ENCODE measurements at regions not wholly inside any gene's neighbourhood (a gene's known extent, or its start where the extent isn't known, plus 50 kb on each side); places are given as distances from the start of the nearest gene placed in this dataset.

GRCh38 chr9:108724122-108724521, 131.7 kb downstream of the ACTL7B start:
- in situ Hi-C loops (cut with HindIII; ENCODE audit: low sequenced_read_pairs), result no loop called here

GRCh38 chr9:108722396-108722795, 133.4 kb downstream of the ACTL7B start:
- in situ Hi-C loops (cut with HindIII; ENCODE audit: low sequenced_read_pairs), result no loop called here

GRCh38 chr9:108720191-108720642, 135.6 kb downstream of the ACTL7B start:
- in situ Hi-C loops (cut with HindIII; ENCODE audit: low sequenced_read_pairs), result no loop called here

- in situ Hi-C loops (cut with HindIII; ENCODE audit: low sequenced_read_pairs), result no loop called here
These were observed 145.4 kb downstream of the ACTL7B start for GRCh38 chr9:108710424-108710823.

DNA sequence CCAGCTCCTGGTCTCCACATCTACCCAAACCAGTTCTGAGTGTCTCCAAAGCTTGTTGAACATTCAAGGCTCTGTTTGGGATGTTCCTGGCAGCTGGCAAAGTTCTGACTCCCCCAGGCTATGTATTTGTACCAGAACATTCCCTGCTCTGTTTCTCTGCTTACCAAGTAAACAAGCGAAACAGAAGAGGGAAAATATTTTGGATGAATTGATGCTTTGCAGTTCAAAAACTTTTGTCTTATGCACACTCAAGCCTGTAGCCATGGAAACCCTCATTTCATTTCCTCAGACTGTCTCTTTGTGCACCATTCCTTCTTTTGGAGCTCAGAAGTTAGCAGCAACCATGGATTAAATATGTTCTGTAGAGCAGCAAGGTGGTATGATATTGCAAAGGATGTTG, 145.8 kb downstream of the ACTL7B start:
- in situ Hi-C loops (cut with HindIII; ENCODE audit: low sequenced_read_pairs), result no loop called here

GRCh38 chr9:108709126-108709525, 146.7 kb downstream of the ACTL7B start:
- in situ Hi-C loops (cut with HindIII; ENCODE audit: low sequenced_read_pairs), result no loop called here

GRCh38 chr9:108708448-108708847, 147.3 kb downstream of the ACTL7B start:
- in situ Hi-C loops (cut with HindIII; ENCODE audit: low sequenced_read_pairs), result no loop called here

GRCh38 chr9:108707120-108707519, 148.7 kb downstream of the ACTL7B start:
- in situ Hi-C loops (cut with HindIII; ENCODE audit: low sequenced_read_pairs), result no loop called here

DNA sequence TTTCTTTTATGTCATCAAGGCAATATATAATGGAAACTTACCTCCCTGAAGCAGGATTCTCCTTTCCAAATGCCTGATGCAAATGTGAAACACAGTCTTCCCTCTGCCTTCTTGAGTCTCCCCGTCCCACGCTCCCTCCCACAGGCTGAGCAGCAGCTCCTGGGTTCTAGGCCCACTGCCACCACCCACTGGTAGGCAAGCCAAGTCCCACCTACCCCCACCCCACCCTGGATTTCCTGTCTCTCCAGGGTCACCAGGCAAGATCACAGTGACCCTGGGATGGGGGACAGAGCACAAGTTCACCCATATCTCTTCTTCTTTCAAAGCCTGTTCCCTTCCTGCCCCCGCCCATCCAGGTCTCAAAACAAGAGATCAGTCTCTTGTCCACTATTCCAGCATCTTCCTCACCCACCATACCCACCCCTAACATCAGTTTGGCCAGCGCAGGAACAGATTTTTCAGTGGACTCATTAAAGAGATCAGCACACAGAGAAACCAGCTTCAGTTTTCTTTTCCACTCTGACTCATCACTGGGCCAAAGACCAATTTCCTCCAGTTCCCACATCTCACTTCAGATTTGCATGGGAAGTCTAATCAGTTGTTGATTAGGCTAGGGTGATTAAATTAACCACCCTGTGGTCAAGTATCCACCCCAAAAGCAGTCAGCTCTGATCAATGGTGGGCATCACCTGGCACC, 151.5 kb downstream of the ACTL7B start:
- in situ Hi-C loops (cut with HindIII; ENCODE audit: low sequenced_read_pairs), result no loop called here

DNA sequence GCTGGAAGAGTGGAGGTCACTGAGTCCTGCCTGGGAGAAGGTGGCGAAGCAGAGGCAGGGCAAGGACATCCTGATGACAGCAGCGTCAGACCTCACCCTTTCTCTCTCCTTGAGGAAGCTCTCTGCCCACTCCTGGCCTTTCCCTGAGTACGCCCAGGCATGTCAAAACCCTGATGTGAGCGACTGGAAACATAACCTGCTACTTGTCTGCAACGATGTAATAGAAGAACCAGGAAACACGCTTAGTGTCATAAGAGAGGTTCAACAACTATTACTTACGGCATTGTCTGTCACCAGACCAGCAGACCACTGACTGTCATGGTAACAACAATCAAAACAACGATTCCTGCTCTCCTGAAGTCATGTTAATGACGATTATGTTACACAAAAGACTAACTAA, 152.4 kb downstream of the ACTL7B start:
- in situ Hi-C loops (cut with HindIII; ENCODE audit: low sequenced_read_pairs), result no loop called here

DNA sequence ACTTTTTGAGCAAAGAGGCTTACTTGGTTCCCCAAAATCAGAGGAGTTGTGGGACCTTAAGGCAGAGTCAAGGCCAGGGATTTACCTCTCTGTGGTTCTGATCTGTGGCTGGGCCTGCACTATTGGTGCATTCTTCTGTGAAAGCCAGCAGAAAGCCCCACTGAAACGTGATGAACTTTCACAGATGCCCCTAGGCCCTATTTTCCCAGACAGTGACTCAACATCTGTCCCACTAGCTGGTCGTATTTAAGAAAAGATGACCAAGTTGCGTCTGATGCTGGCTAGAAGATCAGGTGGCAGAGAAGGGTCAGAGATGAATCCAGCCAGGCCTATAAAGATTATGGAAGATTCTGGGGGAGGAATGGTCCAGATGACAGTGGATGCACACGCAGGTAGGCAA, 153.1 kb downstream of the ACTL7B start:
- in situ Hi-C loops (cut with HindIII; ENCODE audit: low sequenced_read_pairs), result no loop called here

DNA sequence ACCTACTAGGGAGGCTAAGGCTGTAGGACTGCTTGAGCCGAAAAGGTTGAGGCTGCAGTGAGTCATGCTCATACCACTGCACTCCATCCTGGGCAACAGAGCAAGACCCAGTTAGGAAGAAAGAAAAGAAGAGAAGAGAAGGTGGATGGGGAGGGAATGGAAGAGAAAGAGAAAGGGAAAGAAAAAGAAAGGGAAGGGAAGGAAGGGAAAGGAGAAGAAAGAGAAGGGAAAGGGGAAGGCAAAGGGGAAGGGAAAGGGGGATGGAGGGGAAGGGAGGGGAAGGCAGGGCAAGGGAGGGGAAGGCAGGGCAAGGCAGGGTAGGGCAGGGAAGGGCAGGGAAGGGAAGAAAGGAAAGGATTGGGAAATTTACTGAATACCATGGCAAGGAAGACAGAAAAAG, 157.0 kb downstream of the ACTL7B start:
- in situ Hi-C loops (cut with HindIII; ENCODE audit: low sequenced_read_pairs), result no loop called here

- in situ Hi-C loops (cut with HindIII; ENCODE audit: low sequenced_read_pairs), result no loop called here
These were observed 157.6 kb downstream of the ACTL7B start for GRCh38 chr9:108698231-108698630.

- in situ Hi-C loops (cut with HindIII; ENCODE audit: low sequenced_read_pairs), result no loop called here
These were observed 159.6 kb downstream of the ACTL7B start for GRCh38 chr9:108696156-108696555.

GRCh38 chr9:108694170-108694569, 161.6 kb downstream of the ACTL7B start:
- in situ Hi-C loops (cut with HindIII; ENCODE audit: low sequenced_read_pairs), result no loop called here

DNA sequence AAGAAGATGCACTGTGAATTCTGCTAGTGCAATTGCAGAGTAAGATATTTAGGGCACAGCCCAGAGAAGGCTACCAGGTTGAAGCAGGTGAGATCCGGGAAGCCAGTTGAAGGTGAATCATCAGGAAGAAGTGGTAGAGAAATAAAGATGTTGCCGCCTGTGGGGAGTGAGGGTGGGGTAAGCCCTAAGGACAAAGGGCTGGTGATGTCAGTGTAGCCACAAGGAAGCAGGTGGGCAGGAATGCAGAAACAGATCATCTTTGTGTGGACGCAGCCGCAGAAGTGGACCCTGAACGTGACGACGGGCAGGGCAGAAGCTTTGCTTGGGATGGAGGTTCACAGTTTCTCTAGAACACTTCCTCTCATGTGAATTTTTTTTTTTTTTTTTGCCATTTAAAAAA, 164.2 kb downstream of the ACTL7B start:
- in situ Hi-C loops (cut with HindIII; ENCODE audit: low sequenced_read_pairs), result no loop called here

- in situ Hi-C loops (cut with HindIII; ENCODE audit: low sequenced_read_pairs), result no loop called here
These were observed 167.1 kb downstream of the ACTL7B start for GRCh38 chr9:108688676-108689075.

DNA sequence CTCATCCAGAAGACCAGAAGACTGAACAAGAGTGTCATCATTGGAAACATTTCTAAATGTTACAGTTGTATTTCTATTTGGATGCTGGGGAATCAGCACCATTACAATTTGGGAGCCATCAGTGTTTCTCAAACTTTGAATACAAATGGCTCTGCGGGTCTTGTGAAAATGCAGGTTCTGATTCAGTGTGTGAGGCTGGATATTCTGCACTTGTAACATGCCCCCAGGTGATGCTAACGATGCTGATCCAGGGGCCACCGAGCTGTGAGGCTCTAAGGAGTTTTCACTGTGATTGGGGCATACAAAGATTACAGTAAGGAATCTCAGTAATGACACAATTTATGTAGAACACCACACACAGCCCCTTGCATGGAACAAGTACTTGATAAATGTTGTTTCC, 167.7 kb downstream of the ACTL7B start:
- in situ Hi-C loops (cut with HindIII; ENCODE audit: low sequenced_read_pairs), result no loop called here

DNA sequence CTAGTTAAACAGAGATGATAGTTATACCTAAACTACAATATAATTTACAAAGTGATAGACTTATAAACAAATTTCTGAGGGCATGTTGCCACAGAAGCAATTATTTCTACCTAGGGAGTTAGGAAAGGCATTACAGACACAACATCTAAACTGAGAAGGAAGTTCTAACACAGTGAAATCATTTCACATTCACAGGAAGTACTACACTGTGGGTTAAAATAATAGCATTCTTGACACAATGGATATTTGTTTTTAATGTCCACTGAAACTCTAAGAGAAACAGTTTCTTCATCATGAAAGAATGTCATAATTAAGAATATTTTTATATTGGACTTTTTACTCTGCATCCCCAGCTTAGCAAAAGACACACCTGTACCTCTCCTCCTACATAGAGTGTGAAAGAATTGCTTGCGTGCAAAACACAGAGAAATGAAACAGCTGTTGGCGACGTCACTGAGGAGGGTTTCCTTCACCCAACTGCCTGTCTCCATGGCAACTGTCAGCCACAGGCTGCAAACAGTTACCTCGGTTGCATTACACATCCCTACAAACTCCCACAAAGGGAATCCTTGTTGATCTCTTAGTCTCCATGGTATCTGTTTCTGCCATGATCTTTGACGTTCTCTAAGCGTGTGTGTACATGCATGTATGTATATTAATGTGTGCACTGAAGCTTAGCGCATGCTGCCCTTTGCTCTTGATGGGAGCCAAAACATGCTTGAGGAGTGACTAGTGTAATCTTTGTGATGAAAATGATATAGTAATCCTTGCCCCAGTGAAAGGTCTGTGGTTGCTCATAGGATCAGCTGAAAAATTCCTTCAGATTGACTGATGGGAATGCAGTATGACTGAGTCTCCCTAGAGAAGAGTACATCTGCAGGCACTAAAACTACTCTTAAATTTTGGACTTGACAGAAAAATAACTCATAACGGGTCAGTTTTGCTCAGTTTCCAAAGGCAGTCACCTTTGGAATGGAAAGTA, 168.5 kb downstream of the ACTL7B start:
- in situ Hi-C loops (cut with HindIII; ENCODE audit: low sequenced_read_pairs), result no loop called here

DNA sequence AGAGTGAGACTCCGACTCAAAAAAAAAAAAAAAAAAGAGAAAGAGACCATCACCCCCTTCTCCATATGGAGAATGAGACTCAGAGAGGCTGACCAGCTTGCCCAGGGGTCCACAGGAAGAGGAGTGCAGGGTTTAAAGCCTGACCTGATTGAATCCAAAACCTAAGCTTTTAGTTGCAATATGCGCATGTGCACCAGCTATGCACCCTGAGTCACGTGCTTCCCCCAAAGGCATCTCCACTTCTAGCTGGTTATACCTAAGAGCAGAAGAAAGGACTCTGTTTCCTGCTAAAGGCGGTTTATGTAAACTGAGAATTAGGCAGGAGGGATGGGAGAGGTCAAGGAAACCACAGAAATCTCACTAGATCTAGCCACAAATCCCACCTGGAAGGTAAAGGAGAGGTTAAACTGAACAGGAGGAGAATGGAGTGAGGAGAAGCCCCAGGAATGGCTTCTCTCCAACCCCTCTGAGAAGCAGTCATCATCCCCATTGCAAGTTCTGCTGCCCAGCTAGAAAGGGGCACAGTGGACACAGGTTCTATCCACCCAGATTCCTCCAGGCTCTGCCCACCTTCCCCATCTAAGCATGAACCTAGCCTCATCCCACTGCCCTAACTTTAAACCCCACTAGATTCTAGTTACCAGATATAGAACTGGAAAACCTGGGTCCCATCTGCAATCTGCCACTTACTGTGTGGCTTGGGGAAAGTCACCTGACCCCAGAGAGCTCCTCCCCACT, 171.3 kb downstream of the ACTL7B start:
- in situ Hi-C loops (cut with HindIII; ENCODE audit: low sequenced_read_pairs), result no loop called here

GRCh38 chr9:108683245-108683644, 172.5 kb downstream of the ACTL7B start:
- in situ Hi-C loops (cut with HindIII; ENCODE audit: low sequenced_read_pairs), result no loop called here

All from endothelial cell of hepatic sinusoid (primary cell).